Stimulated activated CD4-positive, alpha-beta T cell treated with anti-CD3 and anti-CD28 coated beads, TNF-alpha, amount 100 ng/mL, for 24 hours (primary cell): ENCODE measurements at regions not wholly inside any gene's neighbourhood (a gene's known extent, or its start where the extent isn't known, plus 50 kb on each side); places are given as distances from the start of the nearest gene placed in this dataset.

ENCODE experiments used
- DNase-seq, 3 experiments: peaks; one replicate each; pipeline ENCODE4 v3.0.0-alpha.2; 2020; ENCODE audit warnings: low read depth in 3 of 3

DNA sequence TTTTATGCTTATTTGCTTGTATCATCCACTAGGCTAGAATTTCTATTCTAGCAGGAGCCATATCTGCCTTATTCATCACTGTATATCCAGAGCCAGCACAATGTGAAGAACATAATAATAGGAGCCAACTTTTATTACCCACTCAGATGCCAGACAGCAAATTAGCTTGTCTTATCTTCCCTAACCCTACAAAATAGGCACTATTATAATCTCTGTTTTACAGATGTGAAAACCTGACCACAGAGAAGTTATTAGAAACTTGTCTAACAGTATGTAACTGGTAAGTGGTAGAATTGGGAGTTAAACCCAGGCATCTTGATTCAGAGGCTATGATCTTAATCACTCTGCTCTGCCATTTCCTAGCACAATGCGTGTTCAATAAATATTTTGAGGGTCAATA is 579.5 kb downstream of the CAAP1 start:
- DNase-seq: no peak

DNA sequence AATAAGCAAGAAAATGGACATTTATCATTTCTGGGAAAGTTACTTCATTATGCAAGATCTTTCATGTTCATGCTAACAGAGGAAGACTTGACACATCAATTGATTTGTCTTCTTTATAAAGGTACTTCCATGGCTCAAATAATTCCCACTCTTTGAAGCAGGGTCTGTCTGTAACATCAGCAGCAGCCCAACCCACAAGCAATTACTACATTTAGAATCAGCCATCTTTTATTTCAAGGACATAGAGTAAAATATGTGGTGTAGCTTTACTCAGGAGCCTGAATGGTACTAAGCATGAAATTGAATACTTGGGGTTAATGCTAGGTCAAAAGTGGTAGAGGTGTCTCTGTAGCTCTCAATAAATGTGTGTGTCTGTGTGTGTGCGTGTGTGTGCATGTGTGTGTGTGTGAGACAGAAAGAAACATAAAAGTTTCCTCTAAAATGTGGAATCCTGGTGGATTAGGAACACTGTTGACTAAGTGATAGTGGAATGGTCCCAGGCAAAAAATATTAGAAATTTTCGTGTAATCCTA is 581.1 kb downstream of the CAAP1 start:
- no peak for DNase-seq

DNA sequence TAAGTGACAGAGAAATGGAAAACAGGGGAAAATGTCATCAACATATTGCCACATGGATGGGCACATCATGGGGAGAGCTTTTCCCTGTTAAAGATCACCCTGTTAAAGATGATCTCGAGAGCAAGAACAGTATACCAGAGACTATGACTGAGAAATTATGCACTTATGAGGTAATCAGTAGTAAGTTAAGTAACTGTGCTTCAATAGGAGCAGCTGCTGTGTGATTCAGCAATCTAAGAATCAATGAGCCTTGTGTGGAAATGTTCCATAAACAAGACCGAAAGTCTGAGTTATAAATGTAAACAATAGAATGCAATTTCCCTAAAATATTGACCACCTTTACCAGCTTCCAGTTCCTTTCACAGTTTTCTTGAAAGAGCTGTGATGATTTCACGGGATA is 582.3 kb downstream of the CAAP1 start:
- no peak for DNase-seq

DNA sequence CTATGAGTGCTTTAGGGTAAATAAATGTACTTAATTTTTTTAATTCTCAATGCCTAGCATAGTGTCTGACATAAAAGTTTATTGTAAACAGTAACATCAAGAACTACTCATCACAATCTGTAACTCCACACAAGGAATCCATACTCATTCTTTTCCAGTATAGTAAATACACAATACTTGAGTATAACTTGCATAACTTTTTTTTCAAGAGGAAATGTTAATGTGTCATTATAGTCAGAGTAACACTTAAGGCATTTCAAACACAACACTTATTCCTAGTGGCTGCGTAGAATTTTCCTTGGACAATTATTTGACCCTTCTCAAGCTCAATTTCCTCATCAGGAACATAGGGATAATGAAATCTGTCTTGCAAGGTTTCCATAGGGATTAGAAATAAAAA is 584.3 kb downstream of the CAAP1 start:
- no peak for DNase-seq

DNA sequence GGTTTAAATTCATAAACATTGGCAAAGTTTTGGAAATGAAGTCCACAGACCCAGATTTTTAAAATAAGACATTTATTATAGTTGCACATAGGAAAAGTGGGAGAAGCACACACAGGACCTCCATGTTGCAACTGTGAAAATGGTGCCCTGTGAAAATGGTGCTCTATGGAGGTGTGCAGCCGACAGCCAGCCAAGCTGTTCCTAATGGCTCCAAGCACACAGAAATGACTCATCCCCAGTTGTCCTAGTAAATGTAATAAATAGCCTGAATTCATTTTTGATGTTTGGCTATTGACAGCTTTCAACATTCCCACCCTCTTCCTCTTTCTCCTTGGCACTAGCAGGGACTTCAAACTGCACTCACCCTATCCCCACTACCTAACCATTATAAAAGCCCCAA is 590.9 kb downstream of the CAAP1 start:
- no peak for DNase-seq

- no peak for DNase-seq
Measured at GRCh38 chr9:26301046-26301445, 591.6 kb downstream of the CAAP1 start.

DNA sequence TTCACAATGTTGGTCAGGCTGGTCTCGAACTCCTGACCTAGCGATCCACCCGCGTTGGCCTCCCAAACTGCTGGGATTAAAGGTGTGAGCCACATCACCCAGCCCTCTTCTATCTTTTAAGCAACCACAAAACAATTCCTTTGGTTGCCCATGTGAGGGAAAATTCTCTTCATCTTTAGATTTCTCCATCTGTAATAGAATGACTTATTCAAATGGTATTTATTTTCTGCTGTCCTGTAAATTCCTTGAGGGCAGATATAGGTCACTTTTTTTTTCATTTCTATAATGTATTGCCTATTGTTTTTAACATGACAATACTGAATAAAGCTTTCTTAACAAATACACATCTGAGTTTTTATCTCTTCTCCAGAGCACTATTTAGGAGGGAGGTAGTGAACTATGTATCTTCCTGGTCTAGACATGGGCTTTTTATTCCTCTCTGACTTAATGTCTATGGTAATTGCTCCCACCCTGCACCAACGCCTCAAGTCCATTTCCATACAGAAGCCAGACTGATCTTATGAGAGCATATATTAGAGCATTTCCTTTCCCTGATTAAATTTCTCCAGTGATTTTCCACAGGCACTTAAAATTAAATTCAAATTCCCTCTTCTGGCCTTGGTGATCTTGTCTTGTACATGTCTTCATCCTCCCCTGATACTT is 595.6 kb downstream of the CAAP1 start:
- no peak for DNase-seq

DNA sequence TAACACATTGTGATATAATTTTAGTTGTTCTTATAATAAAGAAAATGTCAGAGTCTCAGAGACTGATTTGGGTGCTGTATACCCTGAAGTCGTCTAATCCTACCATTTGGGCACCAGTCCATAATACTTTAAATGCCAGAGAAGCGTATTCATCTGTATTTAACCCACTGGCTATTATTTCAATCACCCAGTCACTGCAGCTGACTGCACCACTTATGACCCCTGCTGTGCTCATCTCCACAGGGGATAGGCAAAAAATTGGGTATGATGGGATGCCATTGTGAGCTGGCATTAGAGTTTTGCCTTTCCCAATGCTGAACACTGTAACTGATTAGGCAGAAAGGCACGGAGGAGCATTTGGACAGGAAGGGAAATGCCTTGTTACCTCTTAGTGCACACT is 599.7 kb downstream of the CAAP1 start:
- DNase-seq: no peak

GRCh38 chr9:26271495-26272122 is 593.4 kb upstream of the TUSC1 start:
- DNase-seq: no peak

DNA sequence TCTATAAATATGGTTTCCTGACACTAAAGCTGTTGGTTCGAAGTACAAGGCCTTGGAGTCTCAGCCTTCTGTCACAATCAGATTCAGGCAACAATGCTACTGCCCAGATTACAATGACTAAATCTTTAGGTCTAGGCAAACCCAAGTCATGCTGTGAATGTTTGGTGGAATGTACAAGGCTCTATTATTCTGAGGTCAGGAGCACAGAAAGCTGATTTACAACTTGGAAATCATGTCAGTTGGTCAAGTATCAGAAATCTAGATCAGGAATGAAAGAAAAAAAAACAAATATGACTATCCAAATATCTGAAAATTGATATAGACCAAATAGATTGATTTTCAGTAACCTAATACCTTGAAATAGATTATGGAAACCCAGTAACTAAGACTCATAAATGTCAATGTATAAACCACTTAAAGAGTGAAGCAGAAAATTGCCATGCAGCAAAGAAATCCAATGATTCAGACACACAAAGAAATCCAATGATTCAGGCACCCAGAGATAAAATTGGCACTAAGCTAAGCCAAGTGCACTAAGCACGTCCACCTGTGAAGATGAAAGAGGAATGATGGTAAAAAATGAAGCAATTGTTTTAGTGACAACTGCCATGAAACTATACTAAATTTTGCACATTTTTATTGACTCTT is 588.0 kb upstream of the TUSC1 start:
- DNase-seq: no peak

GRCh38 chr9:26264709-26265601 is 586.7 kb upstream of the TUSC1 start:
- DNase-seq: no peak

GRCh38 chr9:26263478-26263877 is 585.2 kb upstream of the TUSC1 start:
- DNase-seq: no peak

- no peak for DNase-seq
Measured at GRCh38 chr9:26262421-26263107, 584.3 kb upstream of the TUSC1 start.

GRCh38 chr9:26261503-26262330 is 583.5 kb upstream of the TUSC1 start:
- no peak for DNase-seq

DNA sequence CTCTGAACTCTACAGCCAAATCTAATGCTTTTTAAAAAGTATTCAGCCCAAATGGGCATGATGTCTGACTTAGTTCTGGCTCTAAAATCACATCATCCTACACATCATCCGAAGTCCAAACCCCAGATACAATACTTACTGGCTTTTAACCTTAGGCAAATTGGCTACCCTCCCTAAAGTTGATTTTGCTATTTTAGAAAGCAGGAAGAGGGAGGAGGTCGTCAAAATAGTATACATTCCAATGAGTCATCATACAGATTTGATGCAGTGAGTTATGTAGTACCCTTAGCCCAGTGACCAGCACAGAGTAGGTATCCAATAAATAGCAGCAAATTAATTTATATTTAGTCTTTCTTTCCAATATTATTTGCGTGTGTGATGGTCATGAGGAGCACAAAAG is 582.0 kb upstream of the TUSC1 start:
- DNase-seq: no peak

DNA sequence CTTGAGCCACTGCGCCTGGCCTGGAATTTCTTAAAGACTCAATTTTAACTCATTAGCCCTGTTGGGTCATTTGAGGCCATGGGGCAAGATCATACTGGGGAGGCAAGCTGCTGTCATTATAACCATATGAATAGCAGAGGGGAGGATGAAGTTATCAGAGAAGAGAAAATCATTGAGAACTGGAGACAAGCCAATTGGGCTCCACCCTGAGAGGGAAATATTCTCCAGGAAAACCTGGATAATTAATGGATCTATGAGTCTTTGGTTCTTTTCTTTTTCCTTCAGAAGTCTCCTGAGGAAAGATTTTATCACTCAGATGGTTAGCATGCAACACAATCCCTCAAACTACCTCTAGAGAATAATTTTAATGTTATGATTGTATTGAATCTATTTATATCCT is 569.6 kb upstream of the TUSC1 start:
- no peak for DNase-seq

DNA sequence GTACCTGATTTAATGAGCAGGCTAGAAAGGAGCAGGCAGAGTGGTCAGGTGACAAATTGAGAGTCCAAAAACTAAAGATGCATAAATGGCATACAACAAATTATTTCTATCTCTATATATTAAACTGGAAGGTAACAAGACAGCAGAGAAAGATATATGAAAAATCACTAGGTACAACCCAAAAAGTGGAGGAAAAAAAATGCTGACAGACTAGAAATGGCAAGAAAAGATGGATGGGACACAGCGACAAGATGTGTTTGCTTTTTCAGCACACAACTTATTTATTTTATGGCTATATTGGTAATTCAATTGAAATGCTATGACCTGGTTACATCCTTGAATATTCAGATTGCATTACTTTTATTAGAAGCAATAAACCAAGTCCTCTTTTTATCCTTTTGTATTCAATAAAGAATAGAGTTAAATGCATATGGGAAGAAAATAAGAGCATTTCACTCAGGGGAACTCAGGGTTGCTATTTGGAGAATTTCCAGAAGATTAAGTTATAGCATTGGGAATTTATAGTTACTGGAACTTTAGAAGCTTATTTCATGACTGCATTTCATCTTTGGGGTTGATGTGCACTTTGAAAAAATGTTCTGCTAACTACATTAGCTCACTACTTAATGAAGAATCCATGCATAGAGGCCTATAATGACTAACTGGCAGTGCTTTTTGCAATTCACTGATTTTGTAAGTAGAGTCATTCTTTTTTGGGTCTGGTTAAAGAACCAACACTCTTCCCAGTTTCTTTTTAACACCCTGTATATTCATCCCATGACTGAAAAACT is 566.6 kb upstream of the TUSC1 start:
- DNase-seq: no peak

- DNase-seq: no peak
Measured at GRCh38 chr9:26243726-26244125, 565.5 kb upstream of the TUSC1 start.

DNA sequence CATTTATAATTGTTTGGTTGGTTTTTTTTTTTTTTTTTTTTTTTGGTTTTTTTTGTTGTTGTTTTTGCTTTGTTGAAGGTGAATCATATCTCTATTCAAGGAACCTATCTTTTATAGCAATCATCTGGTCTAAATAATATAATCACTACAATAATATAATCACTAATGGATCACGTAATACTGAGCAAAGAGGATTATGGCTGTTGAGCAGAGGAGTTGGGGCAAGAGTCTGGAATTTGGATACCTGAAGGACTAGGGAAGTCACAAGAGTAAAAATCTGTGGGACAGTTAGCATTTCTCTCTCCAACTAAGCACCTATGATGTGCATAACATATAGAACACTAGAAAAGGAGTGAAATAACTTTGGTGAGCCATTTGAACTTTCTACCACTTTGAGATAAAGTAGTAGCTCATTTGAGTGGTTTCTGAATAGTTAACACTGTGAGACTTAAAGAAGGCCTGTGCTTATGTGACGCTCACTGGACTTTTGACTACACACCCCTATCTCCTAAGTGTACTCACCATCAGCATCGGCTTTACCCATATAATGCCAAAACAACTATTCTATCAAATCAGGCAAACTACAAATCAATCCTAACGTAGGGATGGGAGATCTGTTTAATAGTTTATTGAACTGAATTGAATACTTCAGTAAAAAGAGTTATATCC is 564.9 kb upstream of the TUSC1 start:
- no peak for DNase-seq
